MCF 10A (cell line): ENCODE measurements at regions not wholly inside any gene's neighbourhood (a gene's known extent, or its start where the extent isn't known, plus 50 kb on each side); places are given as distances from the start of the nearest gene placed in this dataset.

Experiments
- BruUV-seq: library from RNA; stranded (reverse); fragments of 400-500 nt; replicated peaks from 2 replicates; lab custom pipeline; 2021; lab: Mats Ljungman, UMichigan
- CTCF ChIA-PET: fragments of 300-600 bp; sonication (Branson Sonifier 250); formaldehyde crosslinking; extraction: SDS; loops from one replicate; lab custom pipeline; 2021; ENCODE audit warnings: antibody characterized with exemption, inconsistent platforms; lab: Yijun Ruan, JAX
- POLR2A ChIA-PET: fragments of 300-600, 350-650 bp; sonication (Branson Sonifier 250); formaldehyde crosslinking; extraction: SDS; loops from one replicate; lab custom pipeline; 2020; ENCODE audit warnings: antibody characterized with exemption, inconsistent platforms; lab: Yijun Ruan, JAX
- DNase-seq: peaks from one replicate; pipeline ENCODE4 v3.0.0-alpha.2; 2018; ENCODE audit not compliant: unreplicated experiment
- H3K27ac Mint-ChIP-seq: one replicate; pipeline ENCODE4 v1.8.0; 2022; ENCODE audit warnings: mild to moderate bottlenecking, low read depth, mixed read lengths; ENCODE audit not compliant: unreplicated experiment
- H3K27me3 Mint-ChIP-seq: one replicate; pipeline ENCODE4 v1.8.0; 2022; ENCODE audit warnings: mixed read lengths; ENCODE audit not compliant: insufficient read depth, unreplicated experiment
- H3K36me3 Mint-ChIP-seq: one replicate; pipeline ENCODE4 v1.8.0; 2022; ENCODE audit warnings: mild to moderate bottlenecking, moderate library complexity, mixed read lengths; ENCODE audit not compliant: insufficient read depth, unreplicated experiment
- H3K4me1 Mint-ChIP-seq: one replicate; pipeline ENCODE4 v1.8.0; 2022; ENCODE audit warnings: mixed read lengths; ENCODE audit not compliant: insufficient read depth, unreplicated experiment
- H3K4me3 Mint-ChIP-seq: one replicate; pipeline ENCODE4 v1.8.0; 2022; ENCODE audit warnings: mild to moderate bottlenecking, moderate library complexity, mixed read lengths; ENCODE audit not compliant: unreplicated experiment
- H3K9me3 Mint-ChIP-seq: one replicate; pipeline ENCODE4 v1.8.0; 2022; ENCODE audit warnings: mixed read lengths; ENCODE audit not compliant: unreplicated experiment
- intact Hi-C: fragments of 100-400 bp; cut with micrococcal nuclease; formaldehyde crosslinking; loops from 2 replicates; pipeline ENCODE4 v1.14.1; 2022
- TF ChIP-seq, protein P1 (sequence below): fragments of 200-600 bp; IDR thresholded peaks from one replicate; pipeline ENCODE4 v1.8.0; 2022; ENCODE audit warnings: antibody characterized with exemption, mild to moderate bottlenecking; ENCODE audit not compliant: unreplicated experiment

DNA sequence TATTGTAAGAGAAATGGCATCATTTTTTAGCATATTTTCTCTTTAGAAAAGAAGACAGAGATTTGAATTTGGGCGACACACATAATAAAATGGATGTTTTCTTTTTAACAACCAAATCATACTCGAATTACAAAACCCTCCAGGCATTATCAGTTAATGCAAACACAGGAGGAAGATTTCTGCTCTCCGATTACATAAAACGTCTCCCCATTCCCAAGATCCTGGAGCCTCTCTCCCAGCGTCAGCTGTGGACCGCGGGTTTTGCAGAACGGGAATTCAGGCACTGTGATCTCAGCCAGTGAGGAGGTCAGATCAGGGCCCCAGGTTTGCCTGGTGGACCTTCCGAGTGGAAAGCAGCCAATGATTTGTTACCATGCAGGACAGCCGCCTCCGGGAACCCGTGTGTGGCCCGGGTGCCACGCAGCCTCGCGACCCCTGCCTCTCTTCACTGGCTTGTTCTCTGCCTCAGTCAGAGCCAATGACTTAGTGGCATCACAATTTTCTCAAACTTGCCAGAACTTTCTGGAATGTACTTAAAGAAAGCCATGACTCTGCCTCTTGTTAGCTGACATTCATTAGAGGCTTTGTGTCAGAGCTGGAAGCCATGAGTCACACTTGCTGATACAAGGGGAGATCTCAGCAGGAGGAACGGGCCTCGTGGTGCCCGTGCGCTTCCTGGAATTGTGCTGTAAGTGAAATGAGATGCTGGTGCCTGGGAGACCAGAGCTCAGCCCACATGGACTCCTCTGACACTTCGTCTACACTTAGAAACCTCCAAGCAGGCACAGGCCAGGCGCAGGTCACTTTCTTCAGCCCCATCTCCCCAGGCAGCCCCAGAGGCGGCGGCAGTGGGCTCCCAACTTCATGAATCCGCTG, 246.1 kb downstream of the KLF6 start:
- BruUV-seq: no TSS peak
- peaks cover 17% of the 10 kb centered on the region for H3K4me1 Mint-ChIP-seq

DNA sequence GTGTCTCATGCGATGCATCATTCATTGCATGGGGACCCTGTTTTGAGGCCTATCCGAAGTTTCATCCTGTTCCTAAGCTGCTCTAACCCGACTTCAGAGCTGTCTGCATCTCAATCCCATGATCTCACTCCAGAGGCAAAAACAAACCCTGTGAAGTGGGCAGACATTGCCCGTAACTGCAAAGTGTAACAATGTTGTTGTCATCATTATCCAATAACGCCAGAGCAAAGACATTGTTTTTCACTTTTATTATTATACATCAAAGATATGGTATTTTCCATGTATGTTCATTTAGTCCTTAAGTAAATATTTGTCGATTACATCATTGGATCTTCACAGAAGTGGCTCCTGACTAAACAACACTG, 246.7 kb downstream of the KLF6 start:
- POLR2A ChIA-PET: no interaction called here

More for the DNA sequence above, 246.1 kb downstream of the KLF6 start:
- DNase-seq: peak; percentile 59
- ChIA-PET POLR2A (no interaction called here), CTCF (interaction anchor here (0.5 kb wide), 1 partner anchor 689 kb away, joined by 3 read pairs; no protein-coding TSS in a partner anchor)
- TF ChIP-seq, protein P1, sequence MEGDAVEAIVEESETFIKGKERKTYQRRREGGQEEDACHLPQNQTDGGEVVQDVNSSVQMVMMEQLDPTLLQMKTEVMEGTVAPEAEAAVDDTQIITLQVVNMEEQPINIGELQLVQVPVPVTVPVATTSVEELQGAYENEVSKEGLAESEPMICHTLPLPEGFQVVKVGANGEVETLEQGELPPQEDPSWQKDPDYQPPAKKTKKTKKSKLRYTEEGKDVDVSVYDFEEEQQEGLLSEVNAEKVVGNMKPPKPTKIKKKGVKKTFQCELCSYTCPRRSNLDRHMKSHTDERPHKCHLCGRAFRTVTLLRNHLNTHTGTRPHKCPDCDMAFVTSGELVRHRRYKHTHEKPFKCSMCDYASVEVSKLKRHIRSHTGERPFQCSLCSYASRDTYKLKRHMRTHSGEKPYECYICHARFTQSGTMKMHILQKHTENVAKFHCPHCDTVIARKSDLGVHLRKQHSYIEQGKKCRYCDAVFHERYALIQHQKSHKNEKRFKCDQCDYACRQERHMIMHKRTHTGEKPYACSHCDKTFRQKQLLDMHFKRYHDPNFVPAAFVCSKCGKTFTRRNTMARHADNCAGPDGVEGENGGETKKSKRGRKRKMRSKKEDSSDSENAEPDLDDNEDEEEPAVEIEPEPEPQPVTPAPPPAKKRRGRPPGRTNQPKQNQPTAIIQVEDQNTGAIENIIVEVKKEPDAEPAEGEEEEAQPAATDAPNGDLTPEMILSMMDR: no peak
- no peak overlapping the region for H3K4me3 Mint-ChIP-seq
- H3K9me3 Mint-ChIP-seq: no peaks in the 10 kb centered on the region
- H3K27me3 Mint-ChIP-seq: no peaks in the 10 kb centered on the region
- H3K27ac Mint-ChIP-seq: no peak overlapping the region
- intact Hi-C loops: no loop called here
- H3K36me3 Mint-ChIP-seq: no peaks in the 10 kb centered on the region

DNA sequence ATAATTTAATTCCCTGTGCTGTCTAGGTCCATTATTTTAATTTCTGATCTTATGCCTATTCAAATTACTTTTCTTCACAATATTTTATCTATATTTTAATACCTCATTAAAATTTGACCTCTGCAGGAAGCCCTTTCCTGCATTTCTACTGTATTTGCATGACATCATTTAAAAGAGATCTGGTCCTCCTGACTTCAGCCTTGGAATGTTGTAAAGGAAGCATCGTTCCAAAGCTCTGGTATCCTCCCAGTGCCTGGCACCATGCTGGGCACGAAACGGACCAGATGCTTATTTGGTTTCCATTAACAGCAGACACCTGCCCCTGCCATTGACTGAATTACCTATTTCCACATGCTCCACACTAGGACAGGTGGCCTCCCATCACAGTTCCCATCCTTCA, 247.5 kb downstream of the KLF6 start:
- no peak for DNase-seq
- Mint-ChIP-seq H3K36me3 (no peaks in the 10 kb centered on the region), H3K4me1 (peaks cover 22% of the 10 kb centered on the region), H3K27ac (no peak overlapping the region), H3K9me3 (no peaks in the 10 kb centered on the region), H3K4me3 (no peak overlapping the region), H3K27me3 (no peaks in the 10 kb centered on the region)
- ChIA-PET CTCF (interaction anchor here (0.6 to 1.0 kb wide), 2 partner anchors 52 to 61 kb away, joined by 3 read pairs; no protein-coding TSS in a partner anchor), POLR2A (no interaction called here)
- TF ChIP-seq, protein P1: no peak
- intact Hi-C loops: no loop called here
- no TSS peak for BruUV-seq

More for the DNA sequence above, 246.7 kb downstream of the KLF6 start:
- DNase-seq: no peak
- Mint-ChIP-seq H3K36me3 (no peaks in the 10 kb centered on the region), H3K9me3 (no peaks in the 10 kb centered on the region), H3K4me3 (no peak overlapping the region), H3K4me1 (peaks cover 20% of the 10 kb centered on the region), H3K27me3 (no peaks in the 10 kb centered on the region), H3K27ac (no peak overlapping the region)
- intact Hi-C loops: no loop called here
- TF ChIP-seq, protein P1: no peak
- BruUV-seq: no TSS peak
- CTCF ChIA-PET: interaction anchor here (0.5 to 1.0 kb wide), 2 partner anchors 62 to 690 kb away, joined by 3 read pairs; no protein-coding TSS in a partner anchor

DNA sequence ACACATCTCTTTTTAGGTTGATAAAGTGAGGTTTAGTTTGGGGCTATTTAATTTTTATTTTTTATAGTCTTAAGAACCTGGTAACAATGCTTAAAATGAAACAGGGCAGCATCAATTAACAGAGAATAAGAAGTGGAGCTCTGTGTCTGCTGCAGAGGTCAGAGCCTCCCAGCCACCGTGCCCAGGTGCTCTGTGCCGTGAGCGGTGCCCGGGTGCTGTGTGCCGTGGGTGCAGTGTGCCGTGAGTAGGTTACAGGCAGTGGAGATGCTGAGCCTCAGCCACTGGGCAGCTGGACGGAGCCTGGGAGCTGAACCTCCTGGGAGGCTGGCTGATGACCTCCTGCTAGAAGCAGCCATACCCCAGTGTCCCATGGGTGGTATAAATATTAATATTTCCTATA, 250.0 kb downstream of the KLF6 start:
- BruUV-seq: no TSS peak
- TF ChIP-seq, protein P1: no peak
- CTCF ChIA-PET: no interaction called here
- no peaks in the 10 kb centered on the region for H3K36me3 Mint-ChIP-seq
- POLR2A ChIA-PET: interaction anchor here (0.7 kb wide), 1 partner anchor 41 kb away, joined by 3 read pairs; no protein-coding TSS in a partner anchor
- H3K27ac Mint-ChIP-seq: no peak overlapping the region
- H3K4me1 Mint-ChIP-seq: peaks cover 16% of the 10 kb centered on the region
- no peak overlapping the region for H3K4me3 Mint-ChIP-seq
- DNase-seq: no peak
- no peaks in the 10 kb centered on the region for H3K27me3 Mint-ChIP-seq
- no peaks in the 10 kb centered on the region for H3K9me3 Mint-ChIP-seq
- intact Hi-C loops: no loop called here
